WI38 (cell line): ENCODE measurements at regions not wholly inside any gene's neighbourhood (a gene's known extent, or its start where the extent isn't known, plus 50 kb on each side); places are given as distances from the start of the nearest gene placed in this dataset.
"Not testable (repeated sequence)": the region's sequence is repeated elsewhere in the genome, so short reads cannot be mapped to it uniquely, and the experiment has no call there.

Source experiments
- H3K4me3 ChIP-seq: 2 replicates; pipeline ENCODE4 v1.5.1; 2011; ENCODE audit warnings: low read depth, mild to moderate bottlenecking, control low read depth, low read length
- TF ChIP-seq, protein P1 (sequence below): IDR thresholded peaks from 2 replicates; pipeline ENCODE4 v1.5.1; 2012; ENCODE audit warnings: low read depth, mild to moderate bottlenecking, control low read depth, low read length

DNA sequence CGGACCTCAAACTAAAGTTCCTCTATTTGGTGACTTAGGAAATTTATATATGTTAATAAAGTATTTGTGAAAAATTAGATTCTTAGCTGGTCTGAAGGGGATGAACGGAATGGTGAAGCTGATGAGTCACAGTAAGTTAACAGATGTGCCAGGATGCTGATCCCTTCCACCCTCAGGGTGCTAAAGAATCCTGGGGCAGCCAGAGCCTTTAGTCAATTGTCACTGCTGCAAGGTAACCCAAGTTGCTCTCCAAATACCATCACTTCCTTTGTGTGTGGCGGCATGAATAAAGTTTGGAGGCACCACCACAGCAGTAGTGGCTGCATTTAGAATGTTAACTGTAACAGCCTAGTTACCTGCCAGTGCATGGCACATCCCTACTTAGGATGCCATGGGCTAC, 222.6 kb upstream of the PPP1R3A start:
- TF ChIP-seq, protein P1, sequence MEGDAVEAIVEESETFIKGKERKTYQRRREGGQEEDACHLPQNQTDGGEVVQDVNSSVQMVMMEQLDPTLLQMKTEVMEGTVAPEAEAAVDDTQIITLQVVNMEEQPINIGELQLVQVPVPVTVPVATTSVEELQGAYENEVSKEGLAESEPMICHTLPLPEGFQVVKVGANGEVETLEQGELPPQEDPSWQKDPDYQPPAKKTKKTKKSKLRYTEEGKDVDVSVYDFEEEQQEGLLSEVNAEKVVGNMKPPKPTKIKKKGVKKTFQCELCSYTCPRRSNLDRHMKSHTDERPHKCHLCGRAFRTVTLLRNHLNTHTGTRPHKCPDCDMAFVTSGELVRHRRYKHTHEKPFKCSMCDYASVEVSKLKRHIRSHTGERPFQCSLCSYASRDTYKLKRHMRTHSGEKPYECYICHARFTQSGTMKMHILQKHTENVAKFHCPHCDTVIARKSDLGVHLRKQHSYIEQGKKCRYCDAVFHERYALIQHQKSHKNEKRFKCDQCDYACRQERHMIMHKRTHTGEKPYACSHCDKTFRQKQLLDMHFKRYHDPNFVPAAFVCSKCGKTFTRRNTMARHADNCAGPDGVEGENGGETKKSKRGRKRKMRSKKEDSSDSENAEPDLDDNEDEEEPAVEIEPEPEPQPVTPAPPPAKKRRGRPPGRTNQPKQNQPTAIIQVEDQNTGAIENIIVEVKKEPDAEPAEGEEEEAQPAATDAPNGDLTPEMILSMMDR, result no peak
- H3K4me3 ChIP-seq, result no peak overlapping the region

DNA sequence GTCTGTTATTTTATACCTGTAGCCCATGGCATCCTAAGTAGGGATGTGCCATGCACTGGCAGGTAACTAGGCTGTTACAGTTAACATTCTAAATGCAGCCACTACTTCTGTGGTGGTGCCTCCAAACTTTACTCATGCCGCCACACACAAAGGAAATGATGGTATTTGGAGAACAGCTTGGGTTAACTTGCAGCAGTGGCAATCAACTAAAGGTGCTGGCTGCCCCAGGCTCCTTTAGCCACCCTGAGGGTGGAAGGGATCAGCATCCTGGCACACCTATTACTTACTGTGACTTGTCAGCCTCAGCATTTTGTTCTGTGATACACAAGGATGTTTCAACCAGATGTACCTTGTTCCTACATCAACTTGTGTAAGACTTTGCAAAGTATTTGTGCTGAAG, 221.8 kb upstream of the PPP1R3A start:
- TF ChIP-seq, protein P1, result no peak

DNA sequence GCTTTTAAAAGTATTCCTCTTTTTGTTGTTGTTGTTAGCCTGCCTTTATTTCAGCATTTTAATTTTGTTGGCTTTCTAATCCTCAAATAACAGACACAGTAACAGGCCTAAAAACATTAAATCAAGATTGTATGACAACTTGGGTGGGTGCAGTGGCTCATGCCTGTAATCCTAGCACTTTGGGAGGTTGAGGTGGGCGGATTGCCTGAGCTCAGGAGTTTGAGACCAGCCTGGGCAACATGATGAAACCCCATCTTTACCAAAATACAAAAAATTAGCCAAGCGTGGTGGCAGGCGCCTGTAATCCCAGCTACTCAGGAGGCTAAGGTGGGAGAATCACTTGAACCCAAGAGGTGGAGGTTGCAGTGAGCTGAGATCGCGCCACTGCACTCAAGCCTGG, 220.9 kb upstream of the PPP1R3A start:
- not testable (repeated sequence) for H3K4me3 ChIP-seq

More for the DNA sequence above, 221.8 kb upstream of the PPP1R3A start:
- H3K4me3 ChIP-seq, result no peak overlapping the region

DNA sequence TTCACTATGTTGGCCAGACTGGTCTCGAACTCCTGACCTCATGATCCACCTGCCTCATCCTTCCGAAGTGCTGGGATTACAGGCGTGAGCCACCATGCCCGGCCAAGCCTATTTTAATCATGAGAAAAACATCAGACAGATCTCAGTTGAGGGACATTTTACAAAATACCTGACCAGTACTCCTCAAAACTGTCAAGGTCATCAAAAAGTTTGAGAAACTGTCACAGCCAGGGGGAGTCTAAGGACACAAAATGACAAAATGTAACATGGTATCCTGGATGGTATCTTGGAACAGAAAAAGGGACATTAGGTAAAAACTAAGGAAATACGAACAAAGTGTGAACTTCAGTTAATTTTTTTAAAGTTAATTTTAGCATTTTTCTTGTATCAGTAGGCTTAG, 219.8 kb upstream of the PPP1R3A start:
- TF ChIP-seq, protein P1, result no peak
- H3K4me3 ChIP-seq, result no peak overlapping the region

DNA sequence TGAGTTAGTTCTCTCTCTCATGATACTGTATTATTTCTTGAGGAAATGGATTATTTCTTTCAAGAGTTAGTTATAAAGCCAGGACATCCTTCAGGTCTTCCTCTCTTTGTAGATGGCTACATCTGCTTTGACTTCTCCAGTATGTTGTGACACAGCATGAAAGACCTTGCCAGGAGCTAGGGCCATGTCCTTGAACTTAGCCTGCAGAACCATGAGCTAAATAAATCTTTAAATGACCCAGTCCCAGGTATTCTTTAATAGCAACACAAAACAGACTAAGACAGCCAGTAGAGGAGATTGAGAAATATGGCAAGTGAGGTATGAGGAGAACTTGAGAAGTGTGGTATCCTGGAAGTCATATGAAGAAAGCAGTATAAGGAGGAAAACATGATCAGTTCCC, 214.9 kb upstream of the PPP1R3A start:
- TF ChIP-seq, protein P1, result no peak

DNA sequence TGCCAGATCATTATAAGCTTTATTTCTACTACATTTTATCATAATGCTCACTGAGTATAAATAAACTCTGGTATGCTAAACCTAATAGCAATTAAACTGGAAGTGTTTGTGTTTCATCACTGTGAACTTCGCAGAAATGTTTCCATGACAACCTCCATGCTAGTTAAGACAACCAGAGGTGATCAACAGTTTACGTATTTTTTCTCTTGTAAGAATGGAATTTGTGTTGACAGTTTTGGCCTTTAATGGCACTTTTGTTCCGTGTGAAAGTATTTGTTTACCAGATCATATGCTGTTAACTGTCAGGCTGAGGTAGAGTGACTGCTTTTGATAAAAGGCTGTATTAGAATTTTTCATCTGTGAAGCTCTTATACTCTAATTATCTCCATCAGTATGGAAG, 212.1 kb upstream of the PPP1R3A start:
- no peak overlapping the region for H3K4me3 ChIP-seq
- TF ChIP-seq, protein P1, result no peak

More for the DNA sequence above, 214.9 kb upstream of the PPP1R3A start:
- no peak overlapping the region for H3K4me3 ChIP-seq

DNA sequence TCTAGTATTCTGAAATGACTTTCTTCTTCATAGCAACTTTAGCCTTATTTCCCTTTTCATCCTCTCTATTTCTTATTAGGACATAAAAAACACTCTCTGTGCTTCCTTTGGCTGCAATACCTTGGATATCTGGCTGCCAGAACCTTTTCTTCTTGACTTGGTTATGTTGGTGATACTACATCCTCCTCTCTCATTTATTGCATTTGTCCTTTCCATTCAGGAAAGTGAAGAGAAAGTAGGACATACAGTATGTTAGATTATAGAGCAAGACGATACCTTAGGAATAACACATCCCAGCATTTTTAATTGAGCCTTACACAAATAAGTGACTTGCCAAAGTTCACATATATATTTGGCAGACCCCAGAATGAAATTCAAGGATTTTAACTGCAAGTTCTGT, 210.1 kb upstream of the PPP1R3A start:
- H3K4me3 ChIP-seq, result no peak overlapping the region
- TF ChIP-seq, protein P1, result no peak

DNA sequence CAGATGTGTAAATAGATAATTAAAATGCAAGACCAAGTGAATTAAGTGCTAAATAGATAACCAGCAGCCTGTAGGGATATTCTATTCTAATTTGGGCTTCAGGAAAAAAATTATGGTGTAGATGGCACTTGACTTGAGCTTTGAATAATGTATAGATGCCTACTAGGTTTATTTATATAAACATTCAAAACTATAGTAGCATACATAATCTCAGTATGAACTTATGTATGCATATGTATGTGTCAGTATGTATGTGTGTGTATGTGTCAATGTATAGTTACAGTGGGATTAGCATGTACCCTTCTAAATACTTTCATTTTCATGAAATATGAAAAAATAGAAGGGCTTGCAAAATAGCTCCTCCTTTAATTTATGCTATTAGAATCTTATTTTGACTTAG, 207.3 kb upstream of the PPP1R3A start:
- TF ChIP-seq, protein P1, result no peak
- no peak overlapping the region for H3K4me3 ChIP-seq
